ENCODE measurements at regions not wholly inside any gene's neighbourhood (a gene's known extent, or its start where the extent isn't known, plus 50 kb on each side); places are given as distances from the start of the nearest gene placed in this dataset.

DNA sequence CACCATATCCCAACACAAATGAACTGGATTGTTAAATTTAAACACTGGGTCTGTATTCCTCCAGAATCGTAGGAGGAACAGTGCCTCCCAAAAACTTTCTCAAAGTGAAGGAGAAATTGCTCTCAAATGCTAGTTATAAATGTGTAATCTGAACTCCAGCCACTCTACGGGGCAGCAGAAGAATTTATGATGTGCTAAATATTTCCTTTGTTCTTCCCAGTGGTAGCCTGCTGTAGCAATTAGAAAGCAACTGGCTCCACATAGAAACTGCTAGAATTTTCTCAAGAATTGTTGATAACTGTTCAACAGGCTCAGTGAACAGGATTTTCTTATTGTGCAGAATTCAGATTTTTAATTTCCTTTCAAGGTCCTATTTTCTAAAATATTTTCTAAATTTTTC is 49.8 kb upstream of the EYA4 start:
- DNase-seq = no peak
